Hepatocyte (in vitro differentiated cells): ENCODE measurements at regions not wholly inside any gene's neighbourhood (a gene's known extent, or its start where the extent isn't known, plus 50 kb on each side); places are given as distances from the start of the nearest gene placed in this dataset.

ENCODE experiments used
- DNase-seq: peaks from one replicate; pipeline ENCODE4 v3.0.0-alpha.2; 2016; ENCODE audit warnings: low spot score
- H2AFZ ChIP-seq: fragments of 200-600 bp; sonication (generic); 2 replicates; pipeline ENCODE4 v1.6.0; 2016; ENCODE audit warnings: antibody characterized with exemption, mild to moderate bottlenecking
- H3K27ac ChIP-seq: fragments of 200-600 bp; sonication (generic); 2 replicates; pipeline ENCODE4 v1.5.1; 2016; ENCODE audit warnings: mild to moderate bottlenecking
- H3K27me3 ChIP-seq: fragments of 200-600 bp; sonication (generic); 2 replicates; pipeline ENCODE4 v1.6.1; 2016
- H3K36me3 ChIP-seq: fragments of 200-600 bp; sonication (generic); replicated peaks from 2 replicates; pipeline ENCODE4 v1.5.1; 2016; ENCODE audit warnings: low read depth; ENCODE audit not compliant: insufficient read depth
- H3K4me1 ChIP-seq: fragments of 200-600 bp; sonication (generic); 2 replicates; pipeline ENCODE4 v1.5.1; 2016; ENCODE audit warnings: mild to moderate bottlenecking, moderate library complexity; ENCODE audit not compliant: insufficient read depth
- H3K4me2 ChIP-seq: fragments of 200-600 bp; sonication (generic); 2 replicates; pipeline ENCODE4 v1.6.0; 2016
- H3K4me3 ChIP-seq: fragments of 200-600 bp; sonication (generic); 2 replicates; pipeline ENCODE4 v1.5.1; 2016; ENCODE audit warnings: mild to moderate bottlenecking
- H3K79me2 ChIP-seq: fragments of 200-600 bp; sonication (generic); 2 replicates; pipeline ENCODE4 v1.6.0; 2017; ENCODE audit warnings: mild to moderate bottlenecking
- H3K9me2 ChIP-seq: fragments of 200-600 bp; sonication (generic); replicated peaks from 2 replicates; pipeline ENCODE4 v1.6.0; 2017; ENCODE audit warnings: mild to moderate bottlenecking; ENCODE audit not compliant: insufficient read depth
- H3K9me3 ChIP-seq: fragments of 200-600 bp; sonication (generic); 2 replicates; pipeline ENCODE4 v1.5.1; 2016; ENCODE audit warnings: low read depth, mild to moderate bottlenecking
- H4K20me1 ChIP-seq: fragments of 200-600 bp; sonication (generic); 2 replicates; pipeline ENCODE4 v1.6.0; 2016; ENCODE audit warnings: mild to moderate bottlenecking; ENCODE audit not compliant: insufficient read depth, poor library complexity, severe bottlenecking
- EZH2 ChIP-seq: fragments of 200-600 bp; sonication (generic); IDR thresholded peaks from 2 replicates; pipeline ENCODE4 v1.6.1; 2016; ENCODE audit warnings: antibody characterized with exemption, mild to moderate bottlenecking, borderline replicate concordance
- EZH2phosphoT487 ChIP-seq: fragments of 200-600 bp; sonication (generic); IDR thresholded peaks from one replicate; pipeline ENCODE4 v1.6.1; 2018; ENCODE audit warnings: antibody characterized with exemption, mild to moderate bottlenecking, low read depth, moderate library complexity; ENCODE audit not compliant: unreplicated experiment, severe bottlenecking
- WGBS: methylation state at CpG from one replicate; pipeline ENCODE4 v1.1.6; 2016; ENCODE audit warnings: low lambda C conversion rate; ENCODE audit errors: missing lambda C conversion rate; 5-methylcytosine and 5-hydroxymethylcytosine counted together
- TF ChIP-seq, protein P1 (sequence below): fragments of 200-600 bp; sonication (generic); IDR thresholded peaks from 2 replicates; pipeline ENCODE4 v1.5.1; 2016; ENCODE audit warnings: antibody characterized with exemption, mild to moderate bottlenecking; ENCODE audit not compliant: poor library complexity

DNA sequence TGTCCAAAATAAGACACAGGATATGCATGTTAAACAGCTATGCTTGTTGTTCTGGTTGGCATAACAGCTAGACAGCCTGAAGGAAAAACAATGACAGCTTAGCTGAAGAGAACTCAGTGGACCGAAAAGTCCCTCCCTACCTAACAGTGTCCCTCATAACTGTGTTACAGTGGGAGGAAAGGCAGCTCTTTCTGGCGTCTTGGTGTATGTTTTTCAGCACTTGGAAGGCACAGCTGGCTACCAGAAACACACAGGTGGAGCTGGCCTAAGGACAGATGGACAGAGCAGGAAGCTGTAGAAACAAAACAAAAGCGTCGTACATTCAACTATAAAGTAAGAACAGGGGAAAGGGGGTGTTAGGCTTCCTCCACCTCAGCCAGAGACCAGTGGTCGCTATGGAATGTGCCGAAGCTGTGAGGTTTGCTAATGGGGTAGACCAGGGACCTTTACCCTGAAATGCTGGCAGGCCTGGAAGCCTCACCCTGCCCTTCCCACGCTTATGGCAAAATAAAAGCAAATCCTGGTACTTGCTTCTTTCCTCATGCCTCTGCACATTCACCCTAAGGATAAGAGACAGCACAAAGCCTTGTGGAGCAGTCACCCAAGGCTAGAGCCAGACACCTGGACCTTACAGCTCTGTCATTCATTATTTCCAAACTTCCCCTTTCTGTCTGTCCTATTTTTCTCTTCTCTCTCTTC is 103.5 kb upstream of the TRIB2 start:
- no peak overlapping the region for H3K4me2 ChIP-seq

DNA sequence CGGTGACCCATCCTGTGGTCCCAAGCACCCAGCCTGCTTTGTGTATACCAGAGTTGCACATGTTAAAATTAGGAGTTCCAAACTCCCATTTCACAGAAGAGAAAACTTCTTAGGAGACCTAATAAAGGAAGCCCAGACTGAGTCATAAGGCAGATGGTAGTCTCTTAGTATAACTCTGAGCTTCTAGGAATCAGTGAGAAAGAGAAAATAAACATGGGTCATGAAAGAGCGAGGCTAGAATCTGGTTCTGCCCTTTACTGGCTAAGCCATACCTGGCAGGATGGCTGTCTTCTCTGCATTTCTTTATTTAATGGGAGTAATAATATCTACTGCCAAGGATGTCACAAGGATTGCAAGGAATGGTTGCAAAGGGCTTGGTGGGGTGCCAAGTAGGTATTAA is 101.2 kb upstream of the TRIB2 start:
- H3K27me3 ChIP-seq = no peaks in the 10 kb centered on the region
- H3K4me3 ChIP-seq = no peak overlapping the region
- WGBS = 92% methylated on average over 2 of the region's 2 CpGs
- no peaks in the 10 kb centered on the region for H3K4me1 ChIP-seq
- H3K9me2 ChIP-seq = no peaks in the 10 kb centered on the region
- H3K4me2 ChIP-seq = no peak overlapping the region
- no peak overlapping the region for H2AFZ ChIP-seq
- no peaks in the 10 kb centered on the region for H3K9me3 ChIP-seq
- no peaks in the 10 kb centered on the region for H3K79me2 ChIP-seq
- no peak overlapping the region for H3K27ac ChIP-seq
- TF ChIP-seq, protein P1, sequence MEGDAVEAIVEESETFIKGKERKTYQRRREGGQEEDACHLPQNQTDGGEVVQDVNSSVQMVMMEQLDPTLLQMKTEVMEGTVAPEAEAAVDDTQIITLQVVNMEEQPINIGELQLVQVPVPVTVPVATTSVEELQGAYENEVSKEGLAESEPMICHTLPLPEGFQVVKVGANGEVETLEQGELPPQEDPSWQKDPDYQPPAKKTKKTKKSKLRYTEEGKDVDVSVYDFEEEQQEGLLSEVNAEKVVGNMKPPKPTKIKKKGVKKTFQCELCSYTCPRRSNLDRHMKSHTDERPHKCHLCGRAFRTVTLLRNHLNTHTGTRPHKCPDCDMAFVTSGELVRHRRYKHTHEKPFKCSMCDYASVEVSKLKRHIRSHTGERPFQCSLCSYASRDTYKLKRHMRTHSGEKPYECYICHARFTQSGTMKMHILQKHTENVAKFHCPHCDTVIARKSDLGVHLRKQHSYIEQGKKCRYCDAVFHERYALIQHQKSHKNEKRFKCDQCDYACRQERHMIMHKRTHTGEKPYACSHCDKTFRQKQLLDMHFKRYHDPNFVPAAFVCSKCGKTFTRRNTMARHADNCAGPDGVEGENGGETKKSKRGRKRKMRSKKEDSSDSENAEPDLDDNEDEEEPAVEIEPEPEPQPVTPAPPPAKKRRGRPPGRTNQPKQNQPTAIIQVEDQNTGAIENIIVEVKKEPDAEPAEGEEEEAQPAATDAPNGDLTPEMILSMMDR = no peak
- TF ChIP-seq EZH2phosphoT487 = no peak
- no peak for TF ChIP-seq EZH2
- no peak for DNase-seq
- H3K36me3 ChIP-seq = no peaks in the 10 kb centered on the region
- H4K20me1 ChIP-seq = no peaks in the 10 kb centered on the region

More for the DNA sequence above, 103.5 kb upstream of the TRIB2 start:
- Histone ChIP-seq H3K79me2 (no peaks in the 10 kb centered on the region), H3K27ac (no peak overlapping the region), H3K27me3 (no peaks in the 10 kb centered on the region), H2AFZ (no peak overlapping the region), H3K36me3 (no peaks in the 10 kb centered on the region), H3K9me3 (no peaks in the 10 kb centered on the region), H3K4me1 (no peaks in the 10 kb centered on the region), H4K20me1 (no peaks in the 10 kb centered on the region), H3K4me3 (no peak overlapping the region), H3K9me2 (no peaks in the 10 kb centered on the region)
- DNase-seq = no peak
- TF ChIP-seq, protein P1 = no peak
- no peak for TF ChIP-seq EZH2
- no peak for TF ChIP-seq EZH2phosphoT487
- WGBS = 78% methylated on average over 7 of the region's 7 CpGs

GRCh38 chr2:12616456-12617156 is 100.1 kb upstream of the TRIB2 start:
- DNase-seq = no peak
- Histone ChIP-seq H3K27ac (no peak overlapping the region), H3K4me1 (no peaks in the 10 kb centered on the region), H3K4me2 (no peak overlapping the region), H2AFZ (no peak overlapping the region), H3K79me2 (no peaks in the 10 kb centered on the region), H3K9me2 (no peaks in the 10 kb centered on the region), H3K27me3 (no peaks in the 10 kb centered on the region), H3K4me3 (no peak overlapping the region), H3K36me3 (no peaks in the 10 kb centered on the region), H3K9me3 (no peaks in the 10 kb centered on the region), H4K20me1 (no peaks in the 10 kb centered on the region)
- WGBS = 89% methylated on average over 2 of the region's 2 CpGs
- TF ChIP-seq EZH2 = no peak
- TF ChIP-seq EZH2phosphoT487 = no peak
- TF ChIP-seq, protein P1 = no peak
